ENCODE measurements at regions not wholly inside any gene's neighbourhood (a gene's known extent, or its start where the extent isn't known, plus 50 kb on each side); places are given as distances from the start of the nearest gene placed in this dataset.

DNA sequence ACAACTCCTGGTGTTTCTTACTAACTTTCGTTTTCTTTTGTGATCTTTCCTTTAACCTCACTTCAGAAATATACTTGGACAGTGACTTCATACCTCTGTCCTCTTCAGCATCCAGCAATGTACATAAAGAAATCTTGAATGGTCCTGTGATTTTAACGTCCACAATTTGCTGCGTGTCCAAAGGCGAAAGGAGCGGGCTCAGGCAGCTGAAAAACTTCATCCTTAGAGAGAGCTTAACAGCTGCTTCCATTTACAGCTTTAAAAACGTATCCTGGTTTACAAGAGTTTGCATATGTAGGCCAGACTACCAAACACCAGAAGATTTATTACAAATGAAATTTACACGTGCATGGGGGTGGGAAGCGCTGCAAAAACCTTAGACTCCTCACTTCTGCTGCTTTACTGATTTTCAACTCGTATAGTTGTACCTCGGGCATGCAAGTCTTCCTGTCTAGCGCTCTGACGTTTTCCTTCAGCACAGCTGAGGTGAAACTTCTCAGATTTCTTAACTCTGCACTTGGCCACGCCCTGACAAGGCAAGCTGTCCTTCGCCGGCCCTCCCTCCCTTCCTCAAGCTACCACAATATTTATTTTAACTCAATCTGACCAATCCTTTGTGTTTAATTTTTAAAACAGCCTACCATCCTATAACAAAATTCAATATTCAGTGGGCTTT is 406.4 kb downstream of the FAM47A start:
- no peak for DNase-seq

DNA sequence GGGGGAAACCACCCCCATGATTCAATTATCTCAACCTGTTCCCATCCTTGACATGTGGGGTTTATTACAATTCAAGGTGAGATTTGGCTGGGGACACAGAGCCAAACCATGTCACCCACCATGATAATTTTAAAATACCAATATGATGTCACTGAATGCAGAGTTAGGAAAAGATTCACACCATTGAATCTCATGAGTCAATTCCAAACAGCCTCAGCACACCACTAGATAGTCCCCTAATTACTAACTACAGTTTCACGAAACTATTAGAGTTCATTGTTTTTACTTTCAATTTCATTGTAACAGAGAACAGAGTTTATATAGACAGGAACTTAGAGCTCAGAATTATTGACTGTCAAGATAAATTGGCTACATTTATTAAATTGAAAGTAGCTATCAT is 410.2 kb downstream of the FAM47A start:
- DNase-seq, result no peak

DNA sequence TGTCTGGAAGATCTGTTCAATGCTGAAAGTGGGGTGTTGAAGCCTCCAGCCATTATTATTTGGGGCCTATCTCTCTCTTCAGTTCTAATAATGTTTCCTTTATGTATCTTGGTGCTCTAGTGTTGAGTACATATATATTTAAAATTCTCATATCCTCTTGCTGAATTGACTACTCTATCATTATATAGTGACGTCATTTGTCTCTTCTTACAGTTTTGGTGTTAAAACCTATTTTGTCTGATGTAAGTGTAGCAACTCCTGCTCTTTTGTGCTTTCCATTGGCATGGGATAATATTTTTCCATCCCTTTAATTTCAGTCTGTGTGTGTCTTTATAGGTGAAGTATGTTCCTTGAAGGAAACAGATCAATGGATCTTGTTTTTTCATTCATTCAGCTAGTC is 446.0 kb downstream of the FAM47A start:
- DNase-seq, result no peak

All from AML-193 (cell line).